BE2C (cell line): ENCODE measurements at regions not wholly inside any gene's neighbourhood (a gene's known extent, or its start where the extent isn't known, plus 50 kb on each side); places are given as distances from the start of the nearest gene placed in this dataset.

ENCODE experiments used
- DNase-seq: peaks from one replicate; pipeline ENCODE4 v3.0.0-alpha.2; 2020
- H3K27me3 ChIP-seq: fragments of 250-450 bp; sonication (Bioruptor Pico); 2 replicates; pipeline ENCODE4 v1.5.1; 2020; ENCODE audit warnings: mild to moderate bottlenecking
- H3K36me3 ChIP-seq: fragments of 250-450 bp; sonication (Bioruptor Pico); 2 replicates; pipeline ENCODE4 v1.5.1; 2020; ENCODE audit warnings: mild to moderate bottlenecking
- H3K4me1 ChIP-seq: fragments of 250-450 bp; sonication (Bioruptor Pico); 2 replicates; pipeline ENCODE4 v1.5.1; 2020
- H3K4me3 ChIP-seq: 2 replicates; pipeline ENCODE4 v1.5.1; 2011; ENCODE audit warnings: low read depth, low read length
- H3K9me3 ChIP-seq: fragments of 250-450 bp; sonication (Bioruptor Pico); 2 replicates; pipeline ENCODE4 v1.5.1; 2020
- CTCF ChIP-seq: IDR thresholded peaks from 2 replicates; pipeline ENCODE4 v1.5.1; 2012; ENCODE audit warnings: mild to moderate bottlenecking, low read depth, low read length

GRCh38 chr13:104784891-104785290 lies 1718.7 kb upstream of the SLC10A2 start:
- H3K4me1 ChIP-seq, result no peaks in the 10 kb centered on the region; the same call in 1 of the 2 replicates
- no peaks in the 10 kb centered on the region for H3K9me3 ChIP-seq
- H3K36me3 ChIP-seq, result no peaks in the 10 kb centered on the region
- H3K27me3 ChIP-seq, result no peaks in the 10 kb centered on the region
- no peak for DNase-seq
- no peak for TF ChIP-seq CTCF
- no peak overlapping the region for H3K4me3 ChIP-seq

- Histone ChIP-seq H3K27me3 (no peaks in the 10 kb centered on the region), H3K9me3 (no peaks in the 10 kb centered on the region), H3K4me1 (no peaks in the 10 kb centered on the region; the same call in 1 of the 2 replicates), H3K36me3 (no peaks in the 10 kb centered on the region), H3K4me3 (no peak overlapping the region)
- no peak for TF ChIP-seq CTCF
- DNase-seq, result no peak
Observed at GRCh38 chr13:104782741-104783140, 1716.5 kb upstream of the SLC10A2 start.

GRCh38 chr13:104779311-104779993 lies 1713.2 kb upstream of the SLC10A2 start:
- H3K36me3 ChIP-seq, result no peaks in the 10 kb centered on the region
- H3K4me3 ChIP-seq, result no peak overlapping the region
- H3K4me1 ChIP-seq, result no peaks in the 10 kb centered on the region
- no peaks in the 10 kb centered on the region for H3K27me3 ChIP-seq
- no peaks in the 10 kb centered on the region for H3K9me3 ChIP-seq
- TF ChIP-seq CTCF, result no peak
- DNase-seq, result no peak

- TF ChIP-seq CTCF, result peak; percentile 86
- no peaks in the 10 kb centered on the region for H3K9me3 ChIP-seq
- peaks cover 2% of the 10 kb centered on the region; the same call in 1 of the 2 replicates for H3K4me1 ChIP-seq
- no peaks in the 10 kb centered on the region for H3K36me3 ChIP-seq
- H3K27me3 ChIP-seq, result no peaks in the 10 kb centered on the region
- H3K4me3 ChIP-seq, result no peak overlapping the region
- no peak for DNase-seq
Observed at GRCh38 chr13:104773775-104774174, 1707.6 kb upstream of the SLC10A2 start.

- no peaks in the 10 kb centered on the region for H3K36me3 ChIP-seq
- H3K9me3 ChIP-seq, result no peaks in the 10 kb centered on the region
- DNase-seq, result no peak
- no peaks in the 10 kb centered on the region for H3K27me3 ChIP-seq
- no peak overlapping the region for H3K4me3 ChIP-seq
- H3K4me1 ChIP-seq, result peaks cover 9% of the 10 kb centered on the region
- no peak for TF ChIP-seq CTCF
Observed at GRCh38 chr13:104769545-104769944, 1703.3 kb upstream of the SLC10A2 start.

GRCh38 chr13:104766319-104766718 lies 1700.1 kb upstream of the SLC10A2 start:
- Histone ChIP-seq H3K4me1 (peaks cover 7% of the 10 kb centered on the region), H3K27me3 (no peaks in the 10 kb centered on the region), H3K9me3 (no peaks in the 10 kb centered on the region), H3K36me3 (no peaks in the 10 kb centered on the region), H3K4me3 (no peak overlapping the region)
- TF ChIP-seq CTCF, result no peak
- DNase-seq, result peak; percentile 25
